ENCODE measurements at regions not wholly inside any gene's neighbourhood (a gene's known extent, or its start where the extent isn't known, plus 50 kb on each side); places are given as distances from the start of the nearest gene placed in this dataset.

DNA sequence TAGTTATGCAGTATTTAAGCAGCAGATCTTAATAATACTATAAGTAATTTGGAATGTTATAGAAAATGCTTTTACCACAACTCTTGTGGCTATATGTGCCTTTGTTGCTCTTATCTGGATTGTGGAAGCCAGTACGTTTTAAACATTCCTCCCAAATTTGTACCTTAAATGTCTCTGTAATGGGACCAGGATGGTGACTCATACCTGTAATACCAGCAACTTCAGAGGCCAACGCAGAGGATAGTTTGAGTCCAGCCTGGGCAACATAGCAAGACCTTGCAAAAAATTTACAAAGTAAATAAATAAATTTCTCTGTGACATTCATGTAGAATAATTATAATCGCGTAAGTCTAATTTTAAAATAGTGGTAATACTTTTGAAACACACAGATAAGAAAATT lies 283.1 kb downstream of the POM121L12 start:
- H3K4me1 Mint-ChIP-seq (ENCODE audit: unreplicated experiment): no peaks in the 10 kb centered on the region

DNA sequence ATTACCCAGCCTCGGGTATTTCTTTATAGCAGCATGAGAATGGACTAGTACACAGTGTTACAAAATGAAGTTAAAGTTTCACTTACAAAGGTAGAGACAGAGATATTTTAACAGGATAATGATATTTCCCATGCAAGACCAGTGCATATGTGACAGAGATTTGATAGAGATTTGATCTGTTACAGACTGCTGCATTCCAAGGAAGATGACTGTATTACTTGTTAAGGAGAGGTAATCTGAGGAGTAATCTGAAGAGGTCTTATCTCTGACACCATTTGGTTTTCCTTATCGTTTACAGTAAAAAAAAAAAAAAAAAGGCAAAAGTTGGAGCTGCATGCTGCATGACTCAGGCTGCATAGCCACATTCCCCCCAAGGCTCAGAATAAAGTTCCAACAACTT lies 289.6 kb downstream of the POM121L12 start:
- TF ChIP-seq, protein P1, sequence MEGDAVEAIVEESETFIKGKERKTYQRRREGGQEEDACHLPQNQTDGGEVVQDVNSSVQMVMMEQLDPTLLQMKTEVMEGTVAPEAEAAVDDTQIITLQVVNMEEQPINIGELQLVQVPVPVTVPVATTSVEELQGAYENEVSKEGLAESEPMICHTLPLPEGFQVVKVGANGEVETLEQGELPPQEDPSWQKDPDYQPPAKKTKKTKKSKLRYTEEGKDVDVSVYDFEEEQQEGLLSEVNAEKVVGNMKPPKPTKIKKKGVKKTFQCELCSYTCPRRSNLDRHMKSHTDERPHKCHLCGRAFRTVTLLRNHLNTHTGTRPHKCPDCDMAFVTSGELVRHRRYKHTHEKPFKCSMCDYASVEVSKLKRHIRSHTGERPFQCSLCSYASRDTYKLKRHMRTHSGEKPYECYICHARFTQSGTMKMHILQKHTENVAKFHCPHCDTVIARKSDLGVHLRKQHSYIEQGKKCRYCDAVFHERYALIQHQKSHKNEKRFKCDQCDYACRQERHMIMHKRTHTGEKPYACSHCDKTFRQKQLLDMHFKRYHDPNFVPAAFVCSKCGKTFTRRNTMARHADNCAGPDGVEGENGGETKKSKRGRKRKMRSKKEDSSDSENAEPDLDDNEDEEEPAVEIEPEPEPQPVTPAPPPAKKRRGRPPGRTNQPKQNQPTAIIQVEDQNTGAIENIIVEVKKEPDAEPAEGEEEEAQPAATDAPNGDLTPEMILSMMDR (IDR thresholded peaks at IDR 0.05): no peak
- H3K36me3 Mint-ChIP-seq (ENCODE audit: unreplicated experiment): no peaks in the 10 kb centered on the region
- H3K27ac Mint-ChIP-seq (ENCODE audit: unreplicated experiment): no peak overlapping the region
- DNase-seq (ENCODE audit: extremely low spot score, unreplicated experiment): no peak
- no peaks in the 10 kb centered on the region for H3K4me1 Mint-ChIP-seq (ENCODE audit: unreplicated experiment)
- H3K27me3 Mint-ChIP-seq (ENCODE audit: unreplicated experiment): no peaks in the 10 kb centered on the region
- peaks cover 30% of the 10 kb centered on the region for H3K9me3 Mint-ChIP-seq (ENCODE audit: unreplicated experiment)
- H3K4me3 Mint-ChIP-seq (ENCODE audit: unreplicated experiment): no peak overlapping the region

More for the DNA sequence above, 283.1 kb downstream of the POM121L12 start:
- no peak overlapping the region for H3K27ac Mint-ChIP-seq (ENCODE audit: unreplicated experiment)
- H3K27me3 Mint-ChIP-seq (ENCODE audit: unreplicated experiment): no peaks in the 10 kb centered on the region
- peaks cover 30% of the 10 kb centered on the region for H3K9me3 Mint-ChIP-seq (ENCODE audit: unreplicated experiment)
- no peak for DNase-seq (ENCODE audit: extremely low spot score, unreplicated experiment)
- H3K36me3 Mint-ChIP-seq (ENCODE audit: unreplicated experiment): no peaks in the 10 kb centered on the region
- TF ChIP-seq, protein P1 (IDR thresholded peaks at IDR 0.05): no peak
- no peak overlapping the region for H3K4me3 Mint-ChIP-seq (ENCODE audit: unreplicated experiment)

DNA sequence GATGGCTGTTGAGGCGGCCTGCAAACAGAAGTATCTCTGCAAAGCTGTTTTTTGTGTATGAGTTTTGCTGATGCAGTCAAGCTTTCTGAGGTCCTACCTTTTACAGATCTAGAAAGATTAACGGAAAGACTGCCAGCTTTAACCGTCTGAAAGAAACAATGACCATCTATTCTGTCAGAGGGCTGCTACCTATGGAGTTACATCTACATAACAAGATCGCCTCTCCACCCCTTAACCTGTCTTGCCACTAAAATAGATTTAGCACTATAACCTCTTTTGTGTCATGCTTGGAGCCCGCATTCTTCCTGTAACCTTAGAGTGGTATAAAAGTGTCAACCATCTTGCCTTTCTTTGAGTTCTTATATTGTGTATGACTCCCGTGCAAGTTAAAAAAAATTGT lies 291.2 kb downstream of the POM121L12 start:
- H3K27me3 Mint-ChIP-seq (ENCODE audit: unreplicated experiment): no peaks in the 10 kb centered on the region
- DNase-seq (ENCODE audit: extremely low spot score, unreplicated experiment): no peak
- no peaks in the 10 kb centered on the region for H3K4me1 Mint-ChIP-seq (ENCODE audit: unreplicated experiment)
- TF ChIP-seq, protein P1 (IDR thresholded peaks at IDR 0.05): no peak
- H3K27ac Mint-ChIP-seq (ENCODE audit: unreplicated experiment): no peak overlapping the region
- no peak overlapping the region for H3K4me3 Mint-ChIP-seq (ENCODE audit: unreplicated experiment)
- H3K9me3 Mint-ChIP-seq (ENCODE audit: unreplicated experiment): peaks cover 35% of the 10 kb centered on the region
- no peaks in the 10 kb centered on the region for H3K36me3 Mint-ChIP-seq (ENCODE audit: unreplicated experiment)

DNA sequence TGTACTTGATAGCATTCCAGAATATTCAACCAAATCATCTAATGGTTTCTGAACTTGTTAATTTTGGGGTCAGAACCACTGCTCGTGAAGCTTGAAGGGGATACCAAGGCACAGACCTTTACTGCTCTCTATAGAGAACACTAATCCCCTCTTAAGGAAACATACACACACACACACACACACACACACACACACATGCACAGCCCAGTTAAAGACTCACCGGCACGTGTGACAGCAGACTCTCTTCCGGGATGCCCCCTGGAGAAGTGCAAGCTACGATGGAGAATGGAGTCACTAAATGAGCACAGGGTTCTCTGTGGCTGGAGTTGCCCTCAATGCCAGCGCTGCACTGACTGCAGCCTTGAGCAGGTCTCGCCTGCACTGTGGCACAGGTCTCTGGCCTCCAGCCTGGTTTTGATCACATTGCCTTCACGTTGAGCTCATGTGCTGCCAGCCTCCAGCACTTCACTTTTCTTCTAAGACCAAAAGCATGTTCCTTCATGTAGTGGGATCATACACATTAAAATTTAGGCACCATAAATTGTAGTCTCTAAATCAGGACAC lies 300.8 kb downstream of the POM121L12 start:
- H3K9me3 Mint-ChIP-seq (ENCODE audit: unreplicated experiment): peaks cover 37% of the 10 kb centered on the region
- no peak overlapping the region for H3K4me3 Mint-ChIP-seq (ENCODE audit: unreplicated experiment)
- H3K27me3 Mint-ChIP-seq (ENCODE audit: unreplicated experiment): no peaks in the 10 kb centered on the region
- H3K27ac Mint-ChIP-seq (ENCODE audit: unreplicated experiment): no peak overlapping the region
- TF ChIP-seq, protein P1 (IDR thresholded peaks at IDR 0.05): no peak
- H3K36me3 Mint-ChIP-seq (ENCODE audit: unreplicated experiment): no peaks in the 10 kb centered on the region
- no peak for DNase-seq (ENCODE audit: extremely low spot score, unreplicated experiment)
- H3K4me1 Mint-ChIP-seq (ENCODE audit: unreplicated experiment): no peaks in the 10 kb centered on the region

DNA sequence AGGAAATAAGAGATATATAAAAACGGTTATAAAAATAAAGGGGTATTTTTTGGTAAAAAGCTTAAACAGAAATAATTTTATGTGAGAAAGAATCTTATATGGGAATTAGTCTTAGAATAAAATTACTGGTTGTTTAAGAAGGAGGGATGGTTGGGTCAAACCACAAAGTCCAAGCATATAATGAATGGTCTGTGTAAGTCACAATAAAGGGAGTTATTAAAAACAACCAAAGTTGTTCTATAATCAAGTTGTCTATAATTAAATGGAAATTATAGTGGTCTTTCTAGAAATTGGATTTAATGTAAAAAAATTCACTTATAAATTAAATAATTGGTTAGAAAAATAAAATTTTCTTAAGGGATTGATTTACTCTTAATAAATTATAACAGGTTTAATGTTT lies 304.8 kb downstream of the POM121L12 start:
- no peaks in the 10 kb centered on the region for H3K4me1 Mint-ChIP-seq (ENCODE audit: unreplicated experiment)
- H3K4me3 Mint-ChIP-seq (ENCODE audit: unreplicated experiment): no peak overlapping the region
- TF ChIP-seq, protein P1 (IDR thresholded peaks at IDR 0.05): no peak
- H3K9me3 Mint-ChIP-seq (ENCODE audit: unreplicated experiment): peaks cover 50% of the 10 kb centered on the region
- no peak for DNase-seq (ENCODE audit: extremely low spot score, unreplicated experiment)
- H3K27ac Mint-ChIP-seq (ENCODE audit: unreplicated experiment): no peak overlapping the region
- H3K27me3 Mint-ChIP-seq (ENCODE audit: unreplicated experiment): no peaks in the 10 kb centered on the region
- H3K36me3 Mint-ChIP-seq (ENCODE audit: unreplicated experiment): no peaks in the 10 kb centered on the region
